NB4 (cell line): ENCODE measurements at regions not wholly inside any gene's neighbourhood (a gene's known extent, or its start where the extent isn't known, plus 50 kb on each side); places are given as distances from the start of the nearest gene placed in this dataset.

Experiments
- POLR2A ChIP-seq: IDR thresholded peaks from 2 replicates; pipeline ENCODE4 v1.6.1; 2011; ENCODE audit warnings: mild to moderate bottlenecking; ENCODE audit not compliant: insufficient read length; ENCODE audit errors: extremely low read depth
- TF ChIP-seq, protein P1 (sequence below): IDR thresholded peaks from one replicate; pipeline ENCODE4 v1.5.1; 2012; ENCODE audit warnings: low read depth, low read length

GRCh38 chr9:126233175-126233574 lies 93.5 kb upstream of the MVB12B start:
- TF ChIP-seq, protein P1, sequence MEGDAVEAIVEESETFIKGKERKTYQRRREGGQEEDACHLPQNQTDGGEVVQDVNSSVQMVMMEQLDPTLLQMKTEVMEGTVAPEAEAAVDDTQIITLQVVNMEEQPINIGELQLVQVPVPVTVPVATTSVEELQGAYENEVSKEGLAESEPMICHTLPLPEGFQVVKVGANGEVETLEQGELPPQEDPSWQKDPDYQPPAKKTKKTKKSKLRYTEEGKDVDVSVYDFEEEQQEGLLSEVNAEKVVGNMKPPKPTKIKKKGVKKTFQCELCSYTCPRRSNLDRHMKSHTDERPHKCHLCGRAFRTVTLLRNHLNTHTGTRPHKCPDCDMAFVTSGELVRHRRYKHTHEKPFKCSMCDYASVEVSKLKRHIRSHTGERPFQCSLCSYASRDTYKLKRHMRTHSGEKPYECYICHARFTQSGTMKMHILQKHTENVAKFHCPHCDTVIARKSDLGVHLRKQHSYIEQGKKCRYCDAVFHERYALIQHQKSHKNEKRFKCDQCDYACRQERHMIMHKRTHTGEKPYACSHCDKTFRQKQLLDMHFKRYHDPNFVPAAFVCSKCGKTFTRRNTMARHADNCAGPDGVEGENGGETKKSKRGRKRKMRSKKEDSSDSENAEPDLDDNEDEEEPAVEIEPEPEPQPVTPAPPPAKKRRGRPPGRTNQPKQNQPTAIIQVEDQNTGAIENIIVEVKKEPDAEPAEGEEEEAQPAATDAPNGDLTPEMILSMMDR: no peak
- TF ChIP-seq POLR2A: no peak
